ENCODE measurements at regions not wholly inside any gene's neighbourhood (a gene's known extent, or its start where the extent isn't known, plus 50 kb on each side); places are given as distances from the start of the nearest gene placed in this dataset.

GRCh38 chr2:186269536-186269935 lies 216.5 kb upstream of the ZC3H15 start:
- no peak overlapping the region for H3K4me3 ChIP-seq (ENCODE audit: low read depth, low read length)
- TF ChIP-seq, protein P1, sequence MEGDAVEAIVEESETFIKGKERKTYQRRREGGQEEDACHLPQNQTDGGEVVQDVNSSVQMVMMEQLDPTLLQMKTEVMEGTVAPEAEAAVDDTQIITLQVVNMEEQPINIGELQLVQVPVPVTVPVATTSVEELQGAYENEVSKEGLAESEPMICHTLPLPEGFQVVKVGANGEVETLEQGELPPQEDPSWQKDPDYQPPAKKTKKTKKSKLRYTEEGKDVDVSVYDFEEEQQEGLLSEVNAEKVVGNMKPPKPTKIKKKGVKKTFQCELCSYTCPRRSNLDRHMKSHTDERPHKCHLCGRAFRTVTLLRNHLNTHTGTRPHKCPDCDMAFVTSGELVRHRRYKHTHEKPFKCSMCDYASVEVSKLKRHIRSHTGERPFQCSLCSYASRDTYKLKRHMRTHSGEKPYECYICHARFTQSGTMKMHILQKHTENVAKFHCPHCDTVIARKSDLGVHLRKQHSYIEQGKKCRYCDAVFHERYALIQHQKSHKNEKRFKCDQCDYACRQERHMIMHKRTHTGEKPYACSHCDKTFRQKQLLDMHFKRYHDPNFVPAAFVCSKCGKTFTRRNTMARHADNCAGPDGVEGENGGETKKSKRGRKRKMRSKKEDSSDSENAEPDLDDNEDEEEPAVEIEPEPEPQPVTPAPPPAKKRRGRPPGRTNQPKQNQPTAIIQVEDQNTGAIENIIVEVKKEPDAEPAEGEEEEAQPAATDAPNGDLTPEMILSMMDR (IDR thresholded peaks at IDR 0.05; ENCODE audit: low read depth, low read length): no peak
- in situ Hi-C loops (cut with HindIII; ENCODE audit: low sequenced_read_pairs): no loop called here
- DNase-seq (ENCODE audit: low read depth, low spot score): no peak

DNA sequence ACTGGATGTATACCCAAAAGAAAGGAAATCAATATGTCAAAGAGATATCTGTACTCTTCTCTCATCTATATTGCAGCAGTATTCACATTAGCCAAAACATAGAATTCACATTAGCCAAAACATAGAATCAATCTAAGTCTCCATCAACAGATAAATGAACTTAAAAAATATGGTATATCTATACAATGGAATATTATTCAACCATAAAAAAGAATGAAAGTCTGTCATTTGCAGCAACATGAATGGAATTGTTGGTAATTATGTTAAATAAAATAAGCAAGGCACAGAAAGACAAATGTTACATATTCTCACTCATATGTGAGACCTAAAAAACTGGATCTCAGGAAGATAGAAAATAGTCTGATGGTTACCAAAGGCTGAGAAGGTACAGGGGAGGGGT lies 212.1 kb upstream of the ZC3H15 start:
- no peak for DNase-seq (ENCODE audit: low read depth, low spot score)
- TF ChIP-seq, protein P1 (IDR thresholded peaks at IDR 0.05; ENCODE audit: low read depth, low read length): no peak
- in situ Hi-C loops (cut with HindIII; ENCODE audit: low sequenced_read_pairs): no loop called here
- H3K4me3 ChIP-seq (ENCODE audit: low read depth, low read length): no peak overlapping the region

DNA sequence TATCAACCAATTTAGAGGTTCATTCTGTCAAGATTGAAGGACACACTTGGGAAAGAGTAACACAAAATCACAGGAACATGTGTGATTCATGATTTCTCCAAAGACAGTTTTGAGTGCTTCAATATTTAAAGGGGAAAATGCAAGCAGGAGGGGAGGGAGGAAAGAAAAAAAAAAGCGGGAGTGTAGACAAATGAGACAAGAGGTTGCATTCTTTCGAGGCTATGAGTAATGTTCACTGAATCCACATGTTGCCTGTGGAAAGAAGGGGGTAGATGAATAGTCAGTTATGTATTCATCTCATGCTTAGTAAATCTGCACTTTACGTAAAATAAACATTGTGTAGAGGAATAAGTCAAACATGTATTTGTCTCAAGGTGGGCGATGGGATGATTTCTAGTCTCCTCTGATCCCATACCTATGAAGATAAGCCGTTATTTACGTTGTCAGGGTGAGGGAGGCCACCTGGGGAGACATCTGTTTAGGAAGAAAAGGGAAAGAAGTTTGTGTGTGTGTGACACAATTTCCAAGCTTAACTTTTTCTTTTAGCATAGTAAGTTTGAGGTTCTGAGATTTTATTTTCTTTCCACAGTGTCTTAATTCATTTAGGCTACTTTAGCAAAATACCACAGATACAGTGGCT lies 211.0 kb upstream of the ZC3H15 start:
- peak; percentile 67 for DNase-seq (ENCODE audit: low read depth, low spot score)
- TF ChIP-seq, protein P1 (IDR thresholded peaks at IDR 0.05; ENCODE audit: low read depth, low read length): no peak
- H3K4me3 ChIP-seq (ENCODE audit: low read depth, low read length): no peak overlapping the region
- in situ Hi-C loops (cut with HindIII; ENCODE audit: low sequenced_read_pairs): no loop called here

GRCh38 chr2:186276909-186277308 lies 209.2 kb upstream of the ZC3H15 start:
- in situ Hi-C loops (cut with HindIII; ENCODE audit: low sequenced_read_pairs): no loop called here
- TF ChIP-seq, protein P1 (IDR thresholded peaks at IDR 0.05; ENCODE audit: low read depth, low read length): no peak
- H3K4me3 ChIP-seq (ENCODE audit: low read depth, low read length): no peak overlapping the region
- no peak for DNase-seq (ENCODE audit: low read depth, low spot score)

DNA sequence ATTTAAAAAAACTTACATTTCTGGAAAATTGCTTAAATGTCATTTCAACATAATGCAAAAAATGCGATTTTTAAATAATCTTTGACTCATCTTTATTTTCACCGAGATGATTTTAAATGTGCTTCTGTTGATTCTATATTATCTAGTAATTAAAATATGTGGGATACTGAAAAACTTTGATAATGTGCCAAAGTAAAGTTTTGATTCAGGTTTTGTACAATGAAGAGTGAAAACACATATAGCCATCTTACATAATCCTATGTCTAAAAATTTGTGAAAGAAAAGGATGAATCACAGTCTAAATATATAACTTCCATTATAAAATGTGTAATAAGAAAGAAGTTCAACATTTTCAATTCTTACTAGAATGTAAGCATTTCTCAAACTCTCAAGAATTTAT lies 204.3 kb upstream of the ZC3H15 start:
- H3K4me3 ChIP-seq (ENCODE audit: low read depth, low read length): no peak overlapping the region
- TF ChIP-seq, protein P1 (IDR thresholded peaks at IDR 0.05; ENCODE audit: low read depth, low read length): no peak
- DNase-seq (ENCODE audit: low read depth, low spot score): no peak
- in situ Hi-C loops (cut with HindIII; ENCODE audit: low sequenced_read_pairs): no loop called here

DNA sequence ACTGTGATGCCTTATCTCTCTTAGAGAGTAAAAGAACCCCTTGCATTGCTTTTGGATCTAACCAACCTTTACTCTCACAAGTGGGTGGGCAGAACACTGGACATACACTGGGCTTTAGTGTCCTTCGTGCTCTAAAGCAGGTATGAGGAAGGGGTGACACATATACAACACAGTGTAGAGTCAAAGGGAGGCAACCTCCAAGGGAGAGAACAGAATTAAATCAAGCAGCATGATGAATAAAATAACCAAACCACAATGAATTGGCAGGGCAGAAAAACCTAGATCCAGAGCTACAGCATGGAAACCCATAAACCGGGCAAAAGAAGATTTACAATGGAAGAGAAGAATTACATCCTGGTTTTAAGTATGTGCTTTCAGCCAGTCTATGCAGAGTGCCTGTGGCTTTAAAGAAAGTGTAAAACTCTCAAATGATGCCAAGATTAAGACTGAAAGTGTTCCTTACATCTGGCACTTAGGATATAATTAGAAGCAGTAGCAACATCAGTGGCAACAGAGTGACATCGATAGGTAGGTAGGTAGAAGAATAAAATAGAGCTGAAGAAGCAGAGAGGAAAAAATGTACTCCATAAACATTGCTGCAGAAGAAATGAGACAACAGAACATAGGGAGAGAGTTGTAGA lies 191.7 kb upstream of the ZC3H15 start:
- TF ChIP-seq, protein P1 (IDR thresholded peaks at IDR 0.05; ENCODE audit: low read depth, low read length): no peak
- in situ Hi-C loops (cut with HindIII; ENCODE audit: low sequenced_read_pairs): no loop called here
- DNase-seq (ENCODE audit: low read depth, low spot score): peak; percentile 11
- no peak overlapping the region for H3K4me3 ChIP-seq (ENCODE audit: low read depth, low read length)
